Ectodermal cell (in vitro differentiated cells): ENCODE measurements at regions not wholly inside any gene's neighbourhood (a gene's known extent, or its start where the extent isn't known, plus 50 kb on each side); places are given as distances from the start of the nearest gene placed in this dataset.

Source experiments
- H3K27ac ChIP-seq: 2 replicates; pipeline ENCODE4 v1.7.0; 2013; ENCODE audit warnings: mild to moderate bottlenecking, low read depth, low read length; ENCODE audit not compliant: insufficient read depth, poor library complexity, severe bottlenecking
- H3K27me3 ChIP-seq: 2 replicates; pipeline ENCODE4 v1.7.0; 2013; ENCODE audit warnings: mild to moderate bottlenecking, low read length; ENCODE audit not compliant: insufficient read depth, control insufficient read depth, poor library complexity, severe bottlenecking
- H3K36me3 ChIP-seq: one replicate; pipeline ENCODE4 v1.7.0; 2013; ENCODE audit warnings: low read length; ENCODE audit not compliant: control insufficient read depth, insufficient read depth
- H3K4me1 ChIP-seq: one replicate; pipeline ENCODE4 v1.7.0; 2013; ENCODE audit warnings: low read length; ENCODE audit not compliant: control insufficient read depth, insufficient read depth
- H3K4me3 ChIP-seq: 2 replicates; pipeline ENCODE4 v1.7.0; 2013; ENCODE audit warnings: low read depth, low read length, control low read depth; ENCODE audit not compliant: insufficient read depth
- H3K9me3 ChIP-seq: 2 replicates; pipeline ENCODE4 v1.7.0; 2013; ENCODE audit warnings: mild to moderate bottlenecking, low read length, moderate library complexity; ENCODE audit not compliant: control insufficient read depth
- WGBS, 2 experiments: methylation state at CpG; one replicate each; pipeline ENCODE4 v1.1.7; 2013; ENCODE audit warnings: missing lambda C conversion rate in 2 of 2; 5-methylcytosine and 5-hydroxymethylcytosine counted together

DNA sequence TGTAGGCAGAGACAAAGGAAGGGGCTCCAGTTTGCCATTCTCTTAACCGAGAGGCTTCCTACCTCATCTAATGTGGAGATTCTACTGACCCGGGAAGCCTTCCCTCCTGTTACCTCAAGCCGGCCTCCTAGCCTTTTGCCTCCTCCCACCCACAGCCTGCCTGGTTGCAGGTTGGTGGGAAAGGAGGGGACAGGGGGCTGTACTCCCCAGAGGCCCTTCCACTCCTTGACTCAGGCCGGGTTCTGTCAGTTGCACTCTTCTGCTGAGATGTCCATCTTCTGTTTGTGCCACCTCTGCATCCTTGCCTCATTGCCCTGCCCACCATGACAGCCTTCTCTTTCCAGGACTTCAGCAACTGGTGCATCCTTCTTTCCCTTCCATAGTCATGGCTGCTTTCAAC is 98.0 kb upstream of the SLC44A3 start:
- H3K27ac ChIP-seq, result no peak overlapping the region
- H3K4me1 ChIP-seq, result no peaks in the 10 kb centered on the region
- H3K9me3 ChIP-seq, result no peaks in the 10 kb centered on the region
- H3K4me3 ChIP-seq, result no peak overlapping the region
- H3K36me3 ChIP-seq, result no peaks in the 10 kb centered on the region
- WGBS, 2 experiments, result 98% methylated on average over 4 of the region's 4 CpGs
- no peaks in the 10 kb centered on the region for H3K27me3 ChIP-seq

- Histone ChIP-seq H3K4me3 (no peak overlapping the region), H3K36me3 (no peaks in the 10 kb centered on the region), H3K9me3 (no peaks in the 10 kb centered on the region), H3K27ac (no peak overlapping the region), H3K27me3 (no peaks in the 10 kb centered on the region), H3K4me1 (no peaks in the 10 kb centered on the region)
- WGBS, 2 experiments, result 93 to 95% methylated on average over 5 to 7 of the region's 7 CpGs
Observed at GRCh38 chr1:94721240-94721639, 98.9 kb upstream of the SLC44A3 start.

DNA sequence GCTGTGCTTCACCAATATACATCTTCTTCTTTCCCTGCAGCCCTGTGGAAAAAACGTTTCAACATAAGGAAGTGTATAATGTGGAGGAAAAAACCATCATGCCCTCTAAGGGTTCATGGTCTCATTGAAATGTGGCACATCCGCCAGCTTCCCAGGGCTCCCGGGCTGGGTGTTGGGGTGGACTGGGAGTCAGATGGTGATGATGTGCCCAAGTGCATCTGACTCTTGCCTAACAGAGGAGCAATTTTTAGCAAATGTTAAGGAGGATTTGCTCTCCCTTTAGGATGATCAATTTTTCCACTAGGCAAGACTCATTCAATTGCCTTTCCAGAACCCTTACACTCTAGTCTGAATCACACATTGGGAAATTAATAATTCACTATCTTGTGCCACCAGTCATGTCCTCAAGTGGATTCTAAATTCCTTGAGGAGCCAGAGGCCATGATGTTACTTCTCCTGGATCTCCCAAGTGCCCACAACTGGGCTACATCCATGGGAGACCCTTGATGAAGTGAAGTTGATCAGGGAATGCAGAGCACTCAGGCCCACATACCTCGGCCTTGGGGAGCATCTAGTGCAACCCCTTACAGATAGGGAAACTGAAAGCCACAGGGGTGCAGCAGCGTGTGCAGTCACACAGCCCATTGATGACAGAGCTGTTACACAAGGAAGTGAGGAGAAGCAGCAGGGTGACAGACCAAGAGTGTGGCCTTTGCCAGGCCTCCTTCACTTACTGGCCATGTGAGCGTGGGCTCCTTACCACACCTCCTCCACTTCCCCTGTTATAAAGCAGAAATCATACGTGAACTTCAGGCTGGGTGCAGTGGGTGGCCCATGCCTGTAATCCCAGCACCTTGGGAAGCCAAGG is 100.0 kb upstream of the SLC44A3 start:
- Histone ChIP-seq H3K36me3 (no peaks in the 10 kb centered on the region), H3K4me3 (no peak overlapping the region), H3K27me3 (no peaks in the 10 kb centered on the region), H3K4me1 (no peaks in the 10 kb centered on the region), H3K9me3 (no peaks in the 10 kb centered on the region), H3K27ac (no peak overlapping the region)
- 92 to 93% methylated on average over 7 of the region's 7 CpGs for WGBS, 2 experiments

DNA sequence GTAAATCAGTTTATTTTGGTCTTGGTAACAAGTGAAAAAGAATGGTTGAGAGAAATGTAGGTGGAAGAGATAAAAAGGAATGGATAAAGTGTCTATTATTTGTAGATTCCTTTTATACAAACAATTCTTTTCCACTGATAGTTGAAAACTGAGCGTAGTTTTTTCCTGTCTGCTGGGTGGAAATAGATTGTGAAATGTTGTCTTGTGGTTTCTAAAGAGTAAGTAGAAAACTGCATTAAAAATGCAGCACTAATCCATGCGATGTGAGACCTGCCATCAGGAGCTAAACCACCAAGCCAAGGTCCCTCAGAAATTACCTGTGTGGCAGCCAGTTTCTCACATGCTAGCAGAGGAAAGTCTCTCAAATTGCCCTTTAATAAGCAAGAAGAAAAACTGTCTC is 103.2 kb upstream of the SLC44A3 start:
- Histone ChIP-seq H3K27me3 (no peaks in the 10 kb centered on the region), H3K4me1 (no peaks in the 10 kb centered on the region), H3K36me3 (no peaks in the 10 kb centered on the region), H3K9me3 (no peaks in the 10 kb centered on the region), H3K27ac (no peak overlapping the region), H3K4me3 (no peak overlapping the region)
- WGBS, 2 experiments, result 94 to 98% methylated on average over 2 of the region's 2 CpGs

DNA sequence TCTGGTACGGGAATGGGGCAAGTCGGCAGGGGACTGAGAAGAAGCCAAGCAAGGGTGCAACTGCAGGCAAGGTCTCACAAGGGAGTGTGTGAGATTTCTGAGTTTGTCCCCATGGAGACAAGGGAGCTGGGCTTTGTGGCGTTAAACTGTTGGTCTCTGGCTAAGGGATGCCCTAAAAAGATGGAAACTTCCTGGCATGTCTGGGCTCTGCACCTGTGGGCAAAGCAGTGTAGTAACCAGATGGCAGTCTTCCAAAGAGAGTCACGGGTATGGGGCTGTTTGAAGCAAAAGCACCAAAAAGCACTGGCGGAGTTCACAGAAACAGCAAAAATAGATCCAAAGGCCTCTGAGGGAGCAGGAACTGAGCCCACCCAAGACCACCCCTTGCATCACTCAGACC is 104.8 kb upstream of the SLC44A3 start:
- Histone ChIP-seq H3K27ac (no peak overlapping the region), H3K27me3 (no peaks in the 10 kb centered on the region), H3K36me3 (no peaks in the 10 kb centered on the region), H3K4me3 (no peak overlapping the region), H3K4me1 (no peaks in the 10 kb centered on the region), H3K9me3 (no peaks in the 10 kb centered on the region)
- 91 to 96% methylated on average over 5 of the region's 5 CpGs for WGBS, 2 experiments

GRCh38 chr1:94714552-94714951 is 105.6 kb upstream of the SLC44A3 start:
- Histone ChIP-seq H3K27ac (no peak overlapping the region), H3K9me3 (no peaks in the 10 kb centered on the region), H3K4me1 (no peaks in the 10 kb centered on the region), H3K36me3 (no peaks in the 10 kb centered on the region), H3K27me3 (no peaks in the 10 kb centered on the region), H3K4me3 (no peak overlapping the region)
- WGBS, 2 experiments, result 94 to 95% methylated on average over 4 of the region's 4 CpGs

DNA sequence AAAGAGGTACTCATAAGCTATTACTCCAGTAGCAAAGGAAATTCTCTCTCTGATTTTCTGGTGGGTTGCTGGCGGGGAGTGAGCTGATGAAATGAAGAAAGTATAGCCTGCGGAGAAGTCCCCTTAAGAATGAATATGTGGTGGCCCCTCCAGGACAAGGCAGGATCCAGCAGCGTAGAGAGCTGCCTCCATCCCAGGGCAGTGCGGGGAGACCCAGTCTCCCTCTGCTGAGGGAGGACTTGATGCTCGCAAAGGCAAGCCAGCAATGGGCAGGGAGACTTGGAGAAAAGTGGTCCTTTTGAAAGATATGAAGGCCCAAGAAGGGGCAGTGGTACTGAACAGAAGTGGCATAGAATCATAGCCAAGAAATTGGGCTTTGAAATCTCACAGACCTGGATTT is 106.0 kb upstream of the SLC44A3 start:
- H3K27ac ChIP-seq, result no peak overlapping the region

DNA sequence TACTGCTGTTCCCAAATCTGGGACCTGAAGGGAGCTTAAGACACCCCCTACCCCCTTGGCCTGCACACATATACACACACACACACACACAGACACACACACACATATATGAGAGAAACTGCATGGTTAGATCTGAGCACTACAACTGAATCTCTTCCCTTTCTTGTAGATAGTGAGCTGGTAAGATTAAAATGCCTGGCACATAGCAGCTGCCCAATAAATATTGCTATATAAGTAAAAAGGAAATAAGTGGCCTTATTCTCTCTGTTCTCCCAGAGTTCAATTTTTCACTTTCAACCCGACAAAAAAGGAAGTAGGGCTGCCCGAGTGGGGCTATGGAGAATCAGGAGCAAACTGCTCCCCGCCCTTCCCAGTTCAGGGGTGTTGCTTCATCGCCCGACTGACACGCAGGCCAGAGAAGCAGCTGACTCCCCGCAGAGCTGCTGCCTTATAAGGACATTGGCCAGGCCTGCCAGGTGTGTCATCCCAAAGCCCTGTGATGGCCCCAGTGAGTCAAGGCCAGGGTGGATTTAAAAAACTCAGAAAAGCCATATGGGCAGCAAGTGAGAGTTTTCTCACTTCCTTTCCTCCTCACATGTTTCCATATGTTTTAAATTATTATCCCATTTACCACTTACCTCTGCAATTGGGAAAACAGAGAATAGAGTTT is 106.5 kb upstream of the SLC44A3 start:
- WGBS, 2 experiments, result 30 to 32% methylated on average over 7 of the region's 7 CpGs
- Histone ChIP-seq H3K27me3 (no peaks in the 10 kb centered on the region), H3K27ac (no peak overlapping the region), H3K4me1 (no peaks in the 10 kb centered on the region), H3K9me3 (no peaks in the 10 kb centered on the region), H3K4me3 (no peak overlapping the region), H3K36me3 (no peaks in the 10 kb centered on the region)

More for the DNA sequence above, 106.0 kb upstream of the SLC44A3 start:
- Histone ChIP-seq H3K9me3 (no peaks in the 10 kb centered on the region), H3K4me3 (no peak overlapping the region), H3K4me1 (no peaks in the 10 kb centered on the region), H3K36me3 (no peaks in the 10 kb centered on the region), H3K27me3 (no peaks in the 10 kb centered on the region)
- 91 to 93% methylated on average over 5 of the region's 5 CpGs for WGBS, 2 experiments

DNA sequence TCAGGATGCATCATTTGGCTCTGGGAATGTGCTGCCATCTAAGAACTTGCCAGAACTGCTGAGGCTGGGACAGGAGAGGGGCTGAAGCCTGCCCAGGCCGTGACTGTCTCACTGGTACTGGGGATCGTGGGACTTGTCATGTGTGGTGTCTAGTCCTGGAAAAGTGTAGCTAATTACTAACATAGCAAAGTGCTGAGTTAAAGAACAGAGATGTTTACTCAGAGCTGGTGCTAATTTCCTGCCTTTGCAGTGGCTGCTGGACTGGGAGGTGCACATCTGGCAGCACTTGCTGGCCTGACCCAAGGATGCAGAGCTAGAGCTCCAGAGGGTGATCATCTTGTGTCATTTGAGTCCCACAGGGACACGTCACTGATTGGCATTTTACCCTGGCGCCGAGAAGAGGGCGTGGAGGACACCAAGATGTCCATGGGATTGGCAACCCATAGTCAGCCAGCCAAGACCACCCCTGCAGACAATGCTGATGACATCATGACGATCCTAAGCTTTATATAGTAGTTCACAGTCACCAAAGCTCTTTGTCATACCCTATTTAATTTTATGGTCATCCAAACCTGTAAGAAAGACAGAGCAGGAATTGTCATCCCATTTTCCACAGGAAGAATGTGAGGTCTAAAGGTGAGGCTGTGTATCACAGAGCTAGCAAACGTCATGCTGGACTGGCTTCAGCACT is 110.1 kb upstream of the SLC44A3 start:
- Histone ChIP-seq H3K36me3 (no peaks in the 10 kb centered on the region), H3K9me3 (no peaks in the 10 kb centered on the region), H3K4me3 (no peak overlapping the region), H3K27ac (no peak overlapping the region), H3K27me3 (no peaks in the 10 kb centered on the region), H3K4me1 (no peaks in the 10 kb centered on the region)
- 86 to 88% methylated on average over 8 of the region's 8 CpGs for WGBS, 2 experiments

DNA sequence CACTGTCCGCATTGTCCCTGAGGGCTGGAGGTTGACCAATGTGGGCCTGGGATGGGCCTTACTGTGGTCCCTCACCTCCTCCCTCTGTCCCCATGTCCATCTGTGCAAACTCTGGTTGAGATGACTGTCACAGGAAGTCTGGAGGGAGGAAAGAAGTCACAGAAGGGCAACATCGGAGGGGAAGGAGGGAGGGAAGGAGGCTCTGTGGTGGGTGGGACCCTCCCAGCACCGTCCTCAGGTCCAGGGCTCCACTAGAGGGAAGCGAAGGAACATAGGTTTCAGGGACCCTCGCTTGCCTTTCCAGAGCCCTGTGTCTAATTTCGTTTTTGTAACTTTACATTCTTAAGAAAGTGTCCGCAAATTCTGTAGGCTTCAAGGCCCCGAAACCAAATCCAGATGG is 111.3 kb upstream of the SLC44A3 start:
- Histone ChIP-seq H3K27me3 (no peaks in the 10 kb centered on the region), H3K27ac (no peak overlapping the region), H3K4me1 (no peaks in the 10 kb centered on the region), H3K9me3 (no peaks in the 10 kb centered on the region), H3K36me3 (no peaks in the 10 kb centered on the region), H3K4me3 (no peak overlapping the region)
- 87 to 90% methylated on average over 8 of the region's 8 CpGs for WGBS, 2 experiments
